ENCODE measurements at regions not wholly inside any gene's neighbourhood (a gene's known extent, or its start where the extent isn't known, plus 50 kb on each side); places are given as distances from the start of the nearest gene placed in this dataset.
A peak's percentile ranks its signal among the peaks of the same experiment; 100 is the strongest.

DNA sequence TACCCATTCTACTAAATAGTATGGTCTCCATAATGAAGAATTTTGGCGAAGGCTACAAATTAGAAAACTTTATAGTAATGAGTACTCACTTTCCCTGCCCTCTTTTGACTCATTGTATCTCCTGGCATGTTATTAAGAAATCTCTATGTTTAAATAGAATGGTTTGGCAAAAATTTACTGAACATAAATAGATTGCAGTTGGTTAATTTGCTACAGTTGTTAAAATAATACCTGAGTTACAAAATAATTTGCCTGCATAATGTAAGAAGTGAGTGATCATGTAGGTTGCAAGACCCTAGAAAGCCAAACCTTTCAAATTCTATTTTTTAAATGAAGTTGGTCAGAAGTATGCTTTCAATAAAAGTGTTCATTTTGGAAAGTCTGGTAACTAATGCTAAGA lies 176.8 kb upstream of the AHR start:
- Histone ChIP-seq H3K27ac (ENCODE audit: low read length) (no peak overlapping the region), H3K4me3 (ENCODE audit: low read length) (no peak overlapping the region), H3K27me3 (ENCODE audit: control insufficient read depth, insufficient read depth, low read length) (no peaks in the 10 kb centered on the region), H3K4me1 (ENCODE audit: control insufficient read depth, insufficient read depth, low read length) (no peaks in the 10 kb centered on the region), H3K9me3 (replicated peaks; ENCODE audit: control insufficient read depth, low read depth, low read length) (no peaks in the 10 kb centered on the region), H3K36me3 (ENCODE audit: control insufficient read depth, insufficient read depth, low read length) (no peaks in the 10 kb centered on the region)
- WGBS (ENCODE audit: insufficient coverage): no CpG with 5 or more reads among the region's 1 CpG
- DNase-seq: no peak

DNA sequence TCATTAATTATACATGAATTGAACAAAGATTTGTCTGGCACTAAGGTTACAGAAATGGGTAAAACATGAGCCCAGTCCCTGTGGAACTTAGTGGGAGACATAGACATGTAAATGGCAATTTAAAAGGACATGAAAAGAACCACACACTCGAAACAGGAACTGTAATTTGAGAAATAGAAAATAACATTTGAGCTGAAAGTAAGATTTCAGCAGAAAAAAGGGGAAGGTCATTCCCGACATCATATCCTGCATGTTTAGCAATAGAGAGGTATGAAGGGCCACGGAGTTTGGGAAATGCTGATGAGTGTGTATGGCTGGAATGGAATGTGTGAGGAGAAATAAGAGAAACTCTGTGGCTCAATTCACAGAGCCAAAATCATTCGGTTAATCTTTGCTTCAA lies 175.4 kb upstream of the AHR start:
- H3K27me3 ChIP-seq (ENCODE audit: control insufficient read depth, insufficient read depth, low read length): no peaks in the 10 kb centered on the region
- no peaks in the 10 kb centered on the region for H3K36me3 ChIP-seq (ENCODE audit: control insufficient read depth, insufficient read depth, low read length)
- no peak overlapping the region for H3K27ac ChIP-seq (ENCODE audit: low read length)
- H3K4me1 ChIP-seq (ENCODE audit: control insufficient read depth, insufficient read depth, low read length): no peaks in the 10 kb centered on the region
- 79% methylated on average over 2 of the region's 4 CpGs for WGBS (ENCODE audit: insufficient coverage)
- no peaks in the 10 kb centered on the region for H3K9me3 ChIP-seq (replicated peaks; ENCODE audit: control insufficient read depth, low read depth, low read length)
- no peak overlapping the region for H3K4me3 ChIP-seq (ENCODE audit: low read length)
- peak; percentile 71 for DNase-seq

DNA sequence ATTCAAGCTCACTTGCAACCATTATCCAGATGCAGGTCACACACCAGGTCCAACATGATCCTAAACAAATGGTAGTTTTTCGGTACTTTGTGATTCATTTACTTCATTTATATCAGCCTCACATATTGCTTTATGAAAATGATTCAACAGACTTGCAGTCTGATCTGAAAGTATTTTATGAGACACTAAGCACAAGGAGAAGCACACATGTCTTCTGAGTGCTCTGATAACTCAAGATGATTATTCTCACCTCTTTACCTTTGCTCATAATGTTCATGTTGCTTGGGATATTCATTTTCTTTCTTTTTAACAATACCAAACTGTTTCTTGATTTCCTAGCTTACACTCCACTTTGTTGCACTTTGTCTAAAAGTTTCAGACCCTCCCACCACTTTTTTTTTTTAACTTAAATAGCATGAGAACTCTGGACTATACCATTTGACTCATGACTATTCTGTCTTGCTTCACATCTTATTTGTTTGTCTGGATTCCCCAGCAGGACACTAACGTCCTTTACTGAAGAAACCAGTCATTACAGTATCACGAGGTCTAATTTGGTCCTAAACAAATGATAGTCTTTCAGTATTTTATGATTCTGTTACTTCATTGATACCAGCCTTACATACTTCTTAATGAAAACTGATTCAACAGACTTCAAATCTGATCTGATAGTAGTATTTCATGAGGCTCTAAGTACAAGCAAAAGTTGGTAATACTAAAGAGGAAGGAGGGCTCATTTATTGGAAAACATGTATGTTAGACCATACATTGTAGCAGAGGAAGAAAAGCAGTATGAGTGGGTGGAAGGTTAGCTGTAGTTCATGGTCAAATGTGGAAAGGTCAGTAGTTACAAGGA lies 171.8 kb upstream of the AHR start:
- no peaks in the 10 kb centered on the region for H3K4me1 ChIP-seq (ENCODE audit: control insufficient read depth, insufficient read depth, low read length)
- no CpG with 5 or more reads among the region's 3 CpGs for WGBS (ENCODE audit: insufficient coverage)

DNA sequence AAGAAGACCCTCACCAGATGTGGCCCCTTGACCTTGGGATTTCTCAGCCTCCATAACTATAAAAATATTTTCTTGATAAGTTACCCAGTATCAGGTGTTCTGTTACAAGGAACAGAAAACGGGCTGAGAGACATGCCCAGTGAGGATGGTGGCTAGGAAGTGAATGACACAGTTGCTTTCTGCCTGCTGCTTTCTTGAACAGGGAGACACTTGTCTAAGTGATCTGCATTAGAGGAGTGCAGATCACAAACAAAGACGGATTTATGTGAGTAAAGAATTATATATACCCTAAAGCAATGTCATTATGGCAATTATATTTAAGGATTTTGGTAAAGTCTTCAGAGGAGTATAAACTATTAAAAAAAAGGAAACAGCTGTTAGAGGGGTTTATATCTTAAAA lies 169.2 kb upstream of the AHR start:
- H3K4me3 ChIP-seq (ENCODE audit: low read length): no peak overlapping the region
- WGBS (ENCODE audit: insufficient coverage): 43% methylated on average over 1 of the region's 2 CpGs
- DNase-seq: no peak
- no peaks in the 10 kb centered on the region for H3K36me3 ChIP-seq (ENCODE audit: control insufficient read depth, insufficient read depth, low read length)
- H3K27ac ChIP-seq (ENCODE audit: low read length): no peak overlapping the region
- H3K4me1 ChIP-seq (ENCODE audit: control insufficient read depth, insufficient read depth, low read length): no peaks in the 10 kb centered on the region
- no peaks in the 10 kb centered on the region for H3K27me3 ChIP-seq (ENCODE audit: control insufficient read depth, insufficient read depth, low read length)
- no peaks in the 10 kb centered on the region for H3K9me3 ChIP-seq (replicated peaks; ENCODE audit: control insufficient read depth, low read depth, low read length)

More for the DNA sequence above, 171.8 kb upstream of the AHR start:
- H3K4me3 ChIP-seq (ENCODE audit: low read length): no peak overlapping the region
- no peaks in the 10 kb centered on the region for H3K9me3 ChIP-seq (replicated peaks; ENCODE audit: control insufficient read depth, low read depth, low read length)
- no peaks in the 10 kb centered on the region for H3K36me3 ChIP-seq (ENCODE audit: control insufficient read depth, insufficient read depth, low read length)
- no peaks in the 10 kb centered on the region for H3K27me3 ChIP-seq (ENCODE audit: control insufficient read depth, insufficient read depth, low read length)
- no peak overlapping the region for H3K27ac ChIP-seq (ENCODE audit: low read length)
- DNase-seq: no peak

DNA sequence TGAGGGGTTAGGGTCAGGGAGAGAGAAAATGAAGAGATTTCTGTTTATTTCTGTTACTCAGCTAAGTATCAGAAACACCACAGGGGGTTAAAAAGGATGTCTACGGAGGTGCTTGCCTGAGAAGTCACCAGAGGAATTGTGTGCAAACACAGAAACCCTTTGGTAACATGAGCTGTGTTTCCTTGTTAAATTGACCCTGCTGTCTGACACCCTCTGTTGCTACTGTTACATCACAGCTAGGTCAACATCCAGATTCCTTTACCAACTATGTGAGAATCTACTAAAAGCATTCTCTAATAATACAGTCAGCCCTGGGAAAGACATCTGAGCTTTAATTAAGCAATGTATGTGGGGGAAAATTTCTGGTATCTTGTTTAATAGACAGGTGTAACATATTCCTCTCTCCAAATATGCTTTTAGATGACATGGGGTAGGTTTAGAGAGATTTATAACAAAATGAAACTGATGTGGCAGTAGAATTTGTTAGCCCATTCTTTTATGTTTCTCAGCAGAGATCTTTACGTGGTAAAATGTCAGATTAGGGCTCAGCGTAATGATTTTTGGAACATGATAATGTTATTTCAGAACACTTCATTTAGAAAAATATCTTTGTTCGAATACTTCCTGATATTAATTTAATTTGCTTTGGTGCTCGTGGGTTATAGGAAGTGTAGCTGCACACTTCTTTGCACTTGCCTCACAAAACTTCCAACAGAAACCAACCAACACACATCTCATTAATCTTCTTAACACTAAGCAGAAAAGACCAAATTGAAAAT lies 168.0 kb upstream of the AHR start:
- no peaks in the 10 kb centered on the region for H3K36me3 ChIP-seq (ENCODE audit: control insufficient read depth, insufficient read depth, low read length)
- no peaks in the 10 kb centered on the region for H3K9me3 ChIP-seq (replicated peaks; ENCODE audit: control insufficient read depth, low read depth, low read length)
- no peaks in the 10 kb centered on the region for H3K27me3 ChIP-seq (ENCODE audit: control insufficient read depth, insufficient read depth, low read length)
- DNase-seq: no peak
- H3K4me1 ChIP-seq (ENCODE audit: control insufficient read depth, insufficient read depth, low read length): no peaks in the 10 kb centered on the region
- H3K27ac ChIP-seq (ENCODE audit: low read length): no peak overlapping the region
- no CpG with 5 or more reads among the region's 5 CpGs for WGBS (ENCODE audit: insufficient coverage)
- H3K4me3 ChIP-seq (ENCODE audit: low read length): no peak overlapping the region

DNA sequence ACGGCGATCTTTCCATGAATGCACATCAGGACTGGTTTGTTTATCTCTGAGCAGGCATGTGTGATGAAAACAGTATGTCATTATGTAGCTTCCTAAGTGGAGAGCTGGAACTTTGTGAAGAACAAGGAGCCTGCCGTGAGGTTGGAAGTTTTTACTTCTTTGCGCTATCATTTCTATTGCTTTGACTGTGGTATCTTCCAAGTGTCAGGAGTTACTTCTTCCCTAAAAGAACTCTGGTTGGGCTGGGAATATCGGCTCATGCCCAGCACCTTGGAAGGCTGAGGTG lies 167.4 kb upstream of the AHR start:
- H3K27ac ChIP-seq (ENCODE audit: low read length): no peak overlapping the region
- no peaks in the 10 kb centered on the region for H3K9me3 ChIP-seq (replicated peaks; ENCODE audit: control insufficient read depth, low read depth, low read length)
- no peak overlapping the region for H3K4me3 ChIP-seq (ENCODE audit: low read length)

DNA sequence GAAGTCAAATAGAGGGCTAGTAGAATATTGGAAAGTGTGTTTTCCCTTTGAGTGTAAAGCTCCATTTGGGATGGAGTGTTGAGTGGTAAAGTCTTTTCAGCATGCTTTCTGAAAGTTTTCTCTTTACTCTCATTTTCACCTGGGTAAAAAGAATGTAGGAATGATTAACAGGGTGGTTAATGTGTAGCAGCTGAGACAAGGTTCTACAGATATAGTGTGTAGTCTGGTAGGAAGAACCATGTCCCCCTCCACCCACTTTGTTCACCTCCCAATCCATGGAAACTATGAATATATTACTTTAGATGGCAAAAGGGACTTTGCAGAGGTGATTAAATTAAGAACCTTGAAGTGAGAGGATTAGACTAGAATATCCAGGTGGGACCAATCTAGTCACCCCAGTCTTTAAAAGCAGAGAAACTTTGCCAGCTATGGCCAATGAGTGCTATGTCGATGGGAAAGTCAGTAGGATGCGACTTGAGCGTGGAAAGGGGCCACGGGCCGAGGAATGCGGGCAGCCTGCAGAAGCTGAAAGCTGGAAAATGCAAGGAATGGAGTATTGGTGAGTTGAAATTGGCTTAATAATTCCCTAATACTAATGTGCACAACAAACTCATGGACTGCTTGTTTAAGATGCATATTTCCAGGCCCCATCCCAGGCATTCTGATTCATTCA lies 166.3 kb upstream of the AHR start:
- H3K4me1 ChIP-seq (ENCODE audit: control insufficient read depth, insufficient read depth, low read length): no peaks in the 10 kb centered on the region
- no peaks in the 10 kb centered on the region for H3K36me3 ChIP-seq (ENCODE audit: control insufficient read depth, insufficient read depth, low read length)
- WGBS (ENCODE audit: insufficient coverage): no CpG with 5 or more reads among the region's 6 CpGs
- no peak overlapping the region for H3K4me3 ChIP-seq (ENCODE audit: low read length)
- DNase-seq: no peak
- no peaks in the 10 kb centered on the region for H3K9me3 ChIP-seq (replicated peaks; ENCODE audit: control insufficient read depth, low read depth, low read length)
- no peak overlapping the region for H3K27ac ChIP-seq (ENCODE audit: low read length)
- no peaks in the 10 kb centered on the region for H3K27me3 ChIP-seq (ENCODE audit: control insufficient read depth, insufficient read depth, low read length)

More for the DNA sequence above, 167.4 kb upstream of the AHR start:
- DNase-seq: no peak
- Histone ChIP-seq H3K27me3 (ENCODE audit: control insufficient read depth, insufficient read depth, low read length) (no peaks in the 10 kb centered on the region), H3K4me1 (ENCODE audit: control insufficient read depth, insufficient read depth, low read length) (no peaks in the 10 kb centered on the region), H3K36me3 (ENCODE audit: control insufficient read depth, insufficient read depth, low read length) (no peaks in the 10 kb centered on the region)
- 100% methylated on average over 1 of the region's 5 CpGs for WGBS (ENCODE audit: insufficient coverage)

DNA sequence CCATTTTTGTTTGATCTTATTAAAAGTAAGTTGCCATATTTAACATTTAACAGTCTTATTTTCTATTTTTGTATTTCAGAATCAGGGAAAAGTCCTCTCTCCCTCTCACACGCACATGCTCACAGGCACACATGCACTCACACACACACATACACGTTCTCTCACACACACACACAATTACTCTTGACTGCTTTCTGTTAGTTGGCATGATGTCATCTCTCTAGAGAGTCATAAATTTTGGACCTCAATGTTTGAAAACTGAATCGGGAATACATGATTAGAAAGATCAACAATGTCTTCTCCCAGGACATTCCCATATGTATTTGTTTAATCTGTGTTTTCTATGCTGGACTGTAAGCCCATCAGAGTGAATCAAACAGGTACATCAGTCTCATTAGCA lies 165.7 kb upstream of the AHR start:
- Histone ChIP-seq H3K4me1 (ENCODE audit: control insufficient read depth, insufficient read depth, low read length) (no peaks in the 10 kb centered on the region), H3K9me3 (replicated peaks; ENCODE audit: control insufficient read depth, low read depth, low read length) (no peaks in the 10 kb centered on the region), H3K27me3 (ENCODE audit: control insufficient read depth, insufficient read depth, low read length) (no peaks in the 10 kb centered on the region), H3K27ac (ENCODE audit: low read length) (no peak overlapping the region), H3K4me3 (ENCODE audit: low read length) (no peak overlapping the region), H3K36me3 (ENCODE audit: control insufficient read depth, insufficient read depth, low read length) (no peaks in the 10 kb centered on the region)
- DNase-seq: no peak
- 80% methylated on average over 1 of the region's 3 CpGs for WGBS (ENCODE audit: insufficient coverage)

DNA sequence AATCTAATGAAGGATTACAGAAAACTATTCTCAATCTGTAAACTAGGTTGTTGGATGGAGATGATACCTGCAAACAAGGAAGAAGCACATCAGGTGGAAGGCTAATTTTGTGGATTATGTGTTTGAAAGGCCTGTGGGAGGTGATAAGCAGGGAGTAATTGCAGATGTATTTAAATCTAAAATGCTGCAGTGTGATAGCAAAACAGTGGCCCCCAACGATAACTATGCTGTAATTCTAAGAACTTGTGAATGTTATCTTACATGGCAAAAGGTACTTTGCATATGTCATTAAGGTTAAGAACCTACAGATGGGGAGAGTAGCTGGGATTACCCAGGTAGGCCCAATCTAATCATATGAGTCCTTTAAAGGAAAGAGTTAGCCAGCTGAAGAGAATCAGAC lies 164.5 kb upstream of the AHR start:
- WGBS (ENCODE audit: insufficient coverage): 100% methylated on average over 1 of the region's 1 CpG
- H3K27ac ChIP-seq (ENCODE audit: low read length): no peak overlapping the region
- no peaks in the 10 kb centered on the region for H3K4me1 ChIP-seq (ENCODE audit: control insufficient read depth, insufficient read depth, low read length)
- H3K27me3 ChIP-seq (ENCODE audit: control insufficient read depth, insufficient read depth, low read length): no peaks in the 10 kb centered on the region
- no peaks in the 10 kb centered on the region for H3K36me3 ChIP-seq (ENCODE audit: control insufficient read depth, insufficient read depth, low read length)
- H3K9me3 ChIP-seq (replicated peaks; ENCODE audit: control insufficient read depth, low read depth, low read length): no peaks in the 10 kb centered on the region
- DNase-seq: no peak
- H3K4me3 ChIP-seq (ENCODE audit: low read length): no peak overlapping the region

DNA sequence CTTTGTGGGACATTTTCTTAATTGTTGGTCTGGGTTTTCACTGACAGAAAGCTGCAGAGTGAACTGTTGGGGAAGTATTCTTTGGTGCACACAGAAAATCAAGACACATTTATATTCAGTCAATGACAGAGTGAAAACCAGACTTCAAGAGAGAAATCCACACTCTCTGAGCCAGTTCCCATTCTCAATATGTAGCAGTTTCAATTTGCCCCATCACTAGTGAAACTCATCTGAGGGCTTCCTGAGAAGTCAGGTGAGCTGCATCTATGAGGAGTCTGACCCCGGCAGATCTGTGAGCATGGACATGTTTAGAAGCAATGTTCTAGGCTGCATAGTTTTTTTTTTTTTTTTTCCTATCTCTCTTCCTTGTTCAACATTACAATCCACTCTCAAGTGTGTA lies 163.7 kb upstream of the AHR start:
- Histone ChIP-seq H3K36me3 (ENCODE audit: control insufficient read depth, insufficient read depth, low read length) (no peaks in the 10 kb centered on the region), H3K27me3 (ENCODE audit: control insufficient read depth, insufficient read depth, low read length) (no peaks in the 10 kb centered on the region), H3K4me1 (ENCODE audit: control insufficient read depth, insufficient read depth, low read length) (no peaks in the 10 kb centered on the region), H3K27ac (ENCODE audit: low read length) (no peak overlapping the region), H3K9me3 (replicated peaks; ENCODE audit: control insufficient read depth, low read depth, low read length) (no peaks in the 10 kb centered on the region), H3K4me3 (ENCODE audit: low read length) (no peak overlapping the region)
- no CpG with 5 or more reads among the region's 1 CpG for WGBS (ENCODE audit: insufficient coverage)
- DNase-seq: no peak
